M059J (cell line): ENCODE measurements at regions not wholly inside any gene's neighbourhood (a gene's known extent, or its start where the extent isn't known, plus 50 kb on each side); places are given as distances from the start of the nearest gene placed in this dataset.

ENCODE experiments used
- DNase-seq: peaks from one replicate; pipeline ENCODE4 v3.0.0-alpha.2; 2012; ENCODE audit warnings: low read depth

DNA sequence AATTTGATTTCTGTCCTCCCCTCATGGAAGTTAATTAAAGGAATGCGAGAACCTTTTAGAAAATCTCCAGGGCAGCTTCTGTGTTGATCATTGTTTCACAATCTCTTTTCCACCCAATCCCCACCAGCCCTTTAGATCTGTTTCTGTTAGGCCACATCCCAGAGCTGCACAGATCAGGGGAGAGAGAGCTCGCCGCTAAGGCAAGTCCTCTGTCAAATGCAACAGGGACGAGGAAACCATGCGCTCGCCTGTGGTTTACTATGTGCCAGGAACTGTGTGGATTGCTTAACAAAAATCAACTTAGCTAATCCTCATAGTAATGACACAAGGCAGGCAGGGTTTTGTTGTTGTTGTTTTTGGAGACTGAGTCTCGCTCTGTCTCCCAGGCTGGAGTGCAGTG is 115.4 kb downstream of the SALL1 start:
- DNase-seq, result no peak

- DNase-seq, result peak; percentile 37
Measured at GRCh38 chr16:51035110-51035498, 116.0 kb downstream of the SALL1 start.

- DNase-seq, result no peak
Measured at GRCh38 chr16:51034481-51035109, 116.5 kb downstream of the SALL1 start.

DNA sequence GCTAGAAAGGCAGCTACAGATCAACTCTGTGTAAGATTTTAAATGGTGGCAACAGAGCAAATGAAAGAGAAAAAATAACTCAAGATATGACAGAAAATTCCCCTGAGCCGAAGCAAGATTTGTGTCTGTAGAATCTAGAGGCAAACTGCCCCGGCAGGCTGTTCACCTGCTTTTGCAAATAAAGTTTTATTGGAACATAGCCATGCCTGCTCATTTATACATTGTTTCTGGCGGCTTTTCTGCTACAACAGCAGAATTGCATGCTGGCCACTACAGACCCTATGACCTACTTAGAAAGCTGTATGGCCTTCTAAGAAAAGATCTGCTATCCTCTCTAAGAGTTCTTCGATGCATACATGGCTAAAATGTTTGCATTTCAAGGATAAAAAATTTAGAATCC is 119.5 kb downstream of the SALL1 start:
- no peak for DNase-seq

DNA sequence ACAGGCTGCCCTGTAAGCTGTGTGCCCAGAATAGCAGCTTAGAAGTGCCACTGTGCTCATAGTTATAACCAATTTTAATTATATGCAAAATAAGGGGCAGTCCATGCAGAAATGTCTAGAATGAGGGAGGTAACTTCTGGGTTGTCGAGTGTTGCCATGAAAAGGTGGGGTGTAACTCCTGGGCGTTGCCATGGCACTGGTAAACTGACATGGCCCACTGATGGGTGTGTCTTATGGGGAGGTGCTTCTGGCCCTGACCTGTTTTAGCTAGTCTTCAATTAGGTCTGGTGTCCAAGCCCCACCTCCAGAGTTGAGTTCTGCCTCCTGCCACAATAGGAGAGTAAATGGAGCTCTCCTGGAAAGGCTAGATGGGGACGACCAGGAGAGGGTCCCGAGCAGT is 120.6 kb downstream of the SALL1 start:
- DNase-seq, result no peak

GRCh38 chr16:51025588-51026290 is 125.3 kb downstream of the SALL1 start:
- no peak for DNase-seq

DNA sequence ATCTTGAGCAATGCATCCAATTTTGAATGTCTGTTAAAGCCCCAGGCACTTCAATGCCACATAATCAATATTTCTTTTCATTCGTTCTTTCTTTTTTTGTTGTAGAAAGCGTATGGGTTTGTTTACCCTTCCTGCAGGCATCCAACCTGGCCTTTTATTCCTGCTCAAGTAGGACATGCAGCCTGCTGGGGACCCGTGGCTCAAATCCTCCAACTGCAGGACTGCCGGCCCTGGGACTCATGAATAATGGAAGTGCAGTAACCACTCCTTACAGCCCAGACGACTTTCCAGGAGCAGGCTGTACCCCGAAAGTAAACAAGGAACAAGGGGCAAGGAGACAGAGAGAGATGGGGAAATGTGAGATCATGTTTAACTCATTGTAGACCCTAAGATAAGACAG is 126.4 kb downstream of the SALL1 start:
- no peak for DNase-seq

DNA sequence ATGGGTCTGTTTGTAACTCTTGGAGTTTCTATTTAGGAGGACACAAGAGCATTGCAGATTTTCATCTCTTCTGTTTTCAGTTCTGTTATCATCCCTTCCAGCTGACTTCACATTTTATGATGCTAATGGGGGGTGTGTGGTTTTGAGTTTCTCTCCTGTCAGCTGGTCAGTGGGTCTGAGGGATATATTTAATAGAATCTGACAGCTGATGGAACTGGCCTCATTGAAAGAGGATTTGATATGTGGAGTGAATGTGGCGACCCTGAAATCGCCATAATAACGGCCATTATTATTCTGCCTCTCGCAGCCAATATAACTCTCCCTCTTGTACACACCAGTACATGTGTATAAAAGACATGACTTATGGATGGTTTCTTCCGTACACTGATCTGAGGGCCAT is 128.1 kb downstream of the SALL1 start:
- no peak for DNase-seq

DNA sequence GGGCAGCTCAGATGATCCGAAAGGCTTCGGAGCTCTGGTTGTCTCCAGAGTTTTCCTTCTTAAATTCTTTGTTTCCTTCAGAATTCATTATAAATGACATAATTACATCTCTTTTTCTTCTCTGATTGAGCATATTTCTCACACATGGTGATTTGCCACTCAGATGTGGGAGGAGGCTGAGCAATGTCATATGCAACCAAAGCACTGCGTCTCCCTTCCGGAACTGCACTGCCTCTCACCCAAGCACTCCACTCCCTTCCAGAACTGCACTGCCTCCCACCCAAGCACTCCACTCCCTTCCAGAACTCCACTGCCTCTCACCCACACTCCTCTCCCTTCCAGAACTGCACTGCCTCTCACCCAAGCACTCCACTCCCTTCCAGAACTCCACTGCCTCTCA is 131.5 kb downstream of the SALL1 start:
- DNase-seq, result no peak

DNA sequence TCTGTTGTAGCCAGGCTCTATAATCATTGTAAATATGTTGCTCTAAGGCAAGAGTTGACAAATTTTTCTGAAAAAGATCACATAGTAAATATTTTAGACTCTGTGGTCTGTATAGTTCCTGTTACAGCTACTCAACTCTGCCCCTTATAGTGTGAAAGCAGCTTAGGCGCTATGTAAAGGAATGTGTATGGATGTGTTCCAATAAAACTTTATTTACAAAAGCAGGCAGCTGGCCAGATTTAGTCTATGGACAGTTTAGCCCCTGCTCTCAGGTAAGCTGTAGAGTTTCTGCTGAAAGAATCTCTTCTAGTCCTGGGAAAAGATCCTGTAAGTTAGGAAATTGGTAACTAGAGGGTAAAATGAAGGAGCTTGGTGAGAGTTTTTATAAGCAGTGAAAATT is 133.1 kb downstream of the SALL1 start:
- no peak for DNase-seq

DNA sequence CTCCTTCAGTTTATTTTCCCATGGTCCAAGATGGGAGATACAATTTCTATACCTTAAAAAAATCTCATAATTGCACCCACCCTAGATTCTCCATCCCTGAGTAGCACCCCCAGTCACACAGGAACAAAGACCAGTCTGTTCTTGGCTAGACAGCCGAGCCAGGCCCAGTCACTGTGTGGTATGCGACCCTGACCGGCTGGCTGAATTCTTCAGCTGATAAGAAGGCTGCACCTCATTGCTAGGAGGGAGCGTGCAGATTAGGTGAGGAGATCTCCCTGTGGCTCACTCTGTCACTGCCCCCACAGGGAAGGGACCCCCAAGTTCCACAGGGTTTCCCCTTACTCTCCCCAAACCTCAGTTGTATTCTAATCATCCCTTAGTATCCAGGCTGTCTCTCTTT is 138.7 kb downstream of the SALL1 start:
- DNase-seq, result no peak

GRCh38 chr16:51010817-51011216 is 140.3 kb downstream of the SALL1 start:
- no peak for DNase-seq

DNA sequence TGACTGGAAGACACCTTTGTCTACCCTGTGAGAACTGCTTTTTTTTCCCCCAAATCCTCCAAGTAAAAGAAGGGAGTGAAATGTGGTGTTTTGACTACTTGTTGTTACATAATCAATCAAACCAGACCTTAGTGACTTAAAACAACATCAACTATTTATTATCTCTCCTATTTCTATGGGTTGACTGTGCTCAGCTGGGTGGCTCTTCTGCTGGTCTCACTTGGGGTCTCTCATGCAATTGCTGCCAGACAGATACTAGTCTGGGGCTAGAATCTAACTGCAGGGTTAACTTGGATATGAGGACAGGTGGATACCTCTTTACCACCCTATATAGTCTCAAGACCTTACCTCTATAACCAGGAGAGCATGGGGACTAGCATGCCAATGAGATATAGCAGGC is 141.3 kb downstream of the SALL1 start:
- DNase-seq, result no peak

DNA sequence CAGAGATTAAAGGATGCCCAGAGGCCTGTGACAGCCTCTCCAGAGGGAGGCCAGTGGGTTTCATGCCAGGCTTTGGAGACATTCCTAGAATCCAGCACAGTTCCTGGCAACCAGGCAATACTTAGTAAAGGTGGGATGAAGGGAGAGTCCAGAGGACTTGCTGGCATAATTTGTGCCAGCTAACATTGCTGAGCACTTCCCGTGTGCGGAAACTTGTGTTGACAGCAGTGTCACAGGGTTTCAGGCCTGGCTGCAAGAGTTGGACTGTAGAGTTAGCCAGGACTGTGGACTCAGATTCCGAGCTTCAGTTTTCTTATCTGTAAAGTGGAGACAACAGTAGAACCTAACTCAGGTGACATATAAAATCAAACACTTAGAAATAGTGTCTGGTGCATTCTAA is 141.7 kb downstream of the SALL1 start:
- no peak for DNase-seq

DNA sequence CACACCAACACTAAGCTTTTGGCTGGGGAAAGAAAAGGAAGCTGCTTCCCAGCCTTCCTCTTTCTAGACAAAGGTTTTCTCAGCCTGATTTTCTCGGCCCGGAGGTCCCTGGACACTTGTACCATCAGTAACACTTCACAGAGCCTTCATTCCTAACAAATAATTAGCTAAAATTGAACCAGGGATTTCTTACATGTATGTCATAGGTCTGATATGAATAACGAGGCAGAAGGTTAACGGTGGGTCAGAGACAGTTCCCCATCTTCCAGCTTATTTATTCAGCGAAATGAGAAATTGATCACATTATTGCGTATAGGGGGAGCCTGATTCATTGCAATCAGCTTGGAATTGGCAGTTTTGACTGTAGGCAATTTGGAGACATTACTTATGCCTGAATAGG is 142.5 kb downstream of the SALL1 start:
- DNase-seq, result no peak

- DNase-seq, result no peak
Measured at GRCh38 chr16:51008037-51008436, 143.0 kb downstream of the SALL1 start.

- no peak for DNase-seq
Measured at GRCh38 chr16:51003850-51004566, 147.1 kb downstream of the SALL1 start.

DNA sequence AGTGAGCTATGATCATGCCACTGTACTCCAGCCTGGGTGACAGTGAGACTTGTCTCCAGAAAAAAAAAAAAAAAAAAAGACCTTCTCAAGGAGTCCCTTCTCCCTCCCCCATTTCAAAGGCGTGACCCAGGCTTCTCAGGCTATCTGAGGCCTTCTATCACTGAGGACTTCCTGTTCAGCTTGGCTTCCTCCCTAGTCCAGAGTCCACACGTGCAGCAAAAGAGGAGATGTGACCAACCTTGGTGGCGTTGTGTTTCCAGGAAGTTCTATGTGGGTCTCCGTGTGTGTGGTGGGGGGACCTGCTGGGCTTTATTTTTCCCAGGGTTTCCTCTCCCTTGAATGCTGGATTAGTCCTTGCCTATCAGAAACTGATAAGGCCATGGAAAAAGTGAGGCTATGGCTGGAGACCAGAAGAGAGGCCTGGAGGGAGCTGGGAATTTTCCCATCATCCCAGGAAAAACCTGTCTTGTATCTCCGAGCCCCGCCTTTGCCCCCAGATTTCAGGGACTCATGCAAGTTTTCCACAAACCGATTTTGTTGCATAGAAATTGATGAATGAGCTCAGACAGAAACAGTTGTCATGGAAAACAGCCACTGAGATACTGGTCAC is 148.1 kb downstream of the SALL1 start:
- no peak for DNase-seq

- DNase-seq, result no peak
Measured at GRCh38 chr16:50999181-50999580, 151.9 kb downstream of the SALL1 start.

DNA sequence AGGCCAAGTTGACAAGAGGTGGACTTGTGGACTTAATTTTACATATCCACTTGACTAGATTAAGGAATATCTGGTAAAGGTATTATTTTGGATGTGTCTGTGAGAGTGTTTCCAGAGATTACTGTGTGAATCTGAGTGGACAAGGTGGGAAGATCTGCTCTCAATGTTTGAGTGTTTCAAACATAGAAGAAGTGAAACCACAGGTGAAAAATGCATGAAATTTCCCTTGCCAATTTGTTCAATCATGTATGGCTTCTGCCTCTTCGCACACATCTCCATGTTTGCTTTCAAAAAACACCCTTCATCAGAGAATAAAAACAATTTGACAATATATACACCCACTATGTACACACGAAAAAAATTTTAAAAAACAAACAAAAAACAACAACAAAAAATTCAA is 152.7 kb downstream of the SALL1 start:
- DNase-seq, result no peak

DNA sequence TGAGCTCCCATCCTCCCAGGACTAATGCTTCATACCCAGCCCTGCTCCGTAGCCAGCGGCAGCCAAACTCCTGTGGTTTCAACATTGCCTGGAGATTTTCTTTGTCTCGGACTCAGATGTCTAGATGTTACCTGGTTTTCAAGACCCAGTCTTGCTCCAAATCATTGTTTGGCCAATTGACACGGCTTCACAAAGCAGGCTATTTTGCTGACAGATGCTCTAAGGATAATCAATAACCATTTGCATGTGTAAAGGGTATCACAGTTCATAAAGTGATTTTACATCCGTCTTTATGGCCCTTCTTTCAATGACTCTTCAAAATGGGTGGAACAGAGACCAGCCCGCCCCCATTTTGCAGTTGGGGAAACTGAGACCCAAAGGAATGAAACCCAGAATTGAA is 153.4 kb downstream of the SALL1 start:
- no peak for DNase-seq

DNA sequence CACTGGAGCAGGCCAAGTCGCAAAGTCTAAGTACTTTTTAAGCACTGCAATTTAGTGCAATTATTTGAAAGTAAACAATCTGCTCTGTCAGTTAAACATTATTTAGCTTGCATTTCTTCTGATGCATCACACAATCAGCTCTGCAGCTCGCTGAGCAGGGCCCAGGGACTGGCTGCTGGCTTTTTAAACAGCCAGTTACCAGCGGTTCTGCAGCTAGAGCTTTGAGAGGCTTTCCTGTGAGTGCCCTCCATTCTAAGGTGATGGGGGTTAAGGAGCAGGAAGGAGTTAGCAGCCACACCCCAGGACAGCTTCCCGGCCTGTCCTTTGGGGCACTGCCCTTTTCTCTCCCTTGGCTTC is 154.3 kb downstream of the SALL1 start:
- DNase-seq, result no peak
